ENCODE measurements at regions not wholly inside any gene's neighbourhood (a gene's known extent, or its start where the extent isn't known, plus 50 kb on each side); places are given as distances from the start of the nearest gene placed in this dataset.
"Not testable (repeated sequence)": the region's sequence is repeated elsewhere in the genome, so short reads cannot be mapped to it uniquely, and the experiment has no call there.

GRCh38 chr18:64671293-64671692, 522.4 kb upstream of the LINC00305 start:
- not testable (repeated sequence) for TF ChIP-seq CTCF (conservative IDR thresholded peaks at IDR 0.05); ZFX (IDR thresholded peaks at IDR 0.05)
